K562 (cell line): ENCODE measurements at regions not wholly inside any gene's neighbourhood (a gene's known extent, or its start where the extent isn't known, plus 50 kb on each side); places are given as distances from the start of the nearest gene placed in this dataset.

Source experiments
- ATAC-seq: fragments of 200-7000 bp; cut with Tn5 transposase; 3 replicates; pipeline ENCODE4 v1.9.1; 2020; ENCODE audit warnings: moderate library complexity
- BruUV-seq: library from RNA; stranded (reverse); fragments of 400-500 nt; replicated peaks from 2 replicates; lab custom pipeline; 2021; lab: Mats Ljungman, UMichigan
- CTCF ChIA-PET: fragments of 300-600 bp; formaldehyde crosslinking; extraction: SDS; loops from one replicate; lab custom pipeline; 2021; ENCODE audit warnings: low intra/inter-chr PET ratio; lab: Yijun Ruan, JAX
- POLR2A ChIA-PET: fragments of 300-600, 350-650 bp; sonication (Branson Sonifier 250); formaldehyde crosslinking; extraction: SDS; loops from one replicate; lab custom pipeline; 2021; ENCODE audit warnings: antibody characterized with exemption, inconsistent platforms; lab: Yijun Ruan, JAX
- DNase-seq, 4 experiments: peaks; one replicate each; pipeline versions ENCODE4 v3.0.0 to v3.0.0-alpha.2; 2011 to 2018; ENCODE audit warnings: low spot score in 3 of 4, mixed read lengths in 3 of 4; ENCODE audit errors: extremely low read depth in 1 of 4
- FAIRE-seq: peaks from 2 replicates; lab custom pipeline; 2011; peaks lifted over from hg19 to GRCh38; lab: Jason Lieb, UNC
- H2AFZ ChIP-seq: 2 replicates; pipeline ENCODE4 v1.6.0; 2011; ENCODE audit warnings: low read depth, low read length, control low read depth, inconsistent platforms
- H3K27ac ChIP-seq: fragments of 200-600 bp; 3 replicates; pipeline ENCODE4 v1.8.0; 2011; ENCODE audit warnings: low read depth, mild to moderate bottlenecking, control low read depth, inconsistent platforms, low read length, moderate library complexity, mixed read lengths; ENCODE audit errors: extremely low read depth
- H3K27me3 ChIP-seq, 2 experiments: fragments of 300-600 bp in 1 of 2; 2 replicates in 1 of 2; 3 replicates in 1 of 2; pipeline versions ENCODE4 v1.6.0 to v1.8.0; 2011; ENCODE audit warnings: inconsistent platforms in 2 of 2, low read length in 2 of 2, mild to moderate bottlenecking in 1 of 2, mixed read lengths in 1 of 2, moderate library complexity in 1 of 2; ENCODE audit not compliant: control insufficient read depth in 2 of 2, insufficient read depth in 2 of 2
- H3K36me3 ChIP-seq: fragments of 300-600 bp; 3 replicates; pipeline ENCODE4 v1.8.0; 2011; ENCODE audit warnings: mild to moderate bottlenecking, low read length, inconsistent platforms; ENCODE audit not compliant: control insufficient read depth, insufficient read depth
- H3K4me1 ChIP-seq, 2 experiments: fragments of 200-600 bp in 1 of 2; replicated peaks in 1 of 2; 2 replicates in 1 of 2; 3 replicates in 1 of 2; pipeline versions ENCODE4 v1.5.1 to v1.8.0; 2011; ENCODE audit warnings: inconsistent platforms in 2 of 2, low read length in 2 of 2, mild to moderate bottlenecking in 1 of 2, mixed read lengths in 1 of 2, moderate library complexity in 1 of 2; ENCODE audit not compliant: control insufficient read depth in 2 of 2, insufficient read depth in 2 of 2
- H3K4me2 ChIP-seq: 2 replicates; pipeline ENCODE4 v1.6.1; 2011; ENCODE audit warnings: low read length, control low read depth, inconsistent platforms, mixed read lengths; ENCODE audit not compliant: insufficient read depth
- H3K4me3 ChIP-seq: fragments of 200-600 bp; sonication (generic), shearing (Covaris generic); 2 replicates; pipeline ENCODE4 v1.5.1; 2016; ENCODE audit warnings: control low read depth, inconsistent platforms
- H3K79me2 ChIP-seq: fragments of 200-600 bp; 3 replicates; pipeline ENCODE4 v1.8.0; 2011; ENCODE audit warnings: low read length, inconsistent platforms; ENCODE audit not compliant: control insufficient read depth, insufficient read depth
- H3K9ac ChIP-seq, 2 experiments: 2 replicates each; pipeline versions ENCODE4 v1.6.0 to v1.6.1; 2011; ENCODE audit warnings: low read depth in 2 of 2, low read length in 2 of 2, control low read depth in 1 of 2, inconsistent platforms in 1 of 2, mild to moderate bottlenecking in 1 of 2, mixed read lengths in 1 of 2; ENCODE audit not compliant: insufficient read depth in 1 of 2
- H3K9me1 ChIP-seq: one replicate; pipeline ENCODE4 v1.6.0; 2011; ENCODE audit warnings: inconsistent platforms, mild to moderate bottlenecking, low read length, moderate library complexity; ENCODE audit not compliant: control insufficient read depth, insufficient read depth
- H3K9me3 ChIP-seq: replicated peaks from 2 replicates; pipeline ENCODE4 v1.5.1; 2011; ENCODE audit warnings: low read depth, low read length, inconsistent platforms; ENCODE audit not compliant: control insufficient read depth, insufficient read depth
- H4K20me1 ChIP-seq: replicated peaks from 2 replicates; pipeline ENCODE4 v1.6.1; 2011; ENCODE audit warnings: low read length, inconsistent platforms, mixed read lengths; ENCODE audit not compliant: control insufficient read depth, insufficient read depth
- ARID1B ChIP-seq: fragments of 450-650 bp; IDR thresholded peaks from 2 replicates; pipeline ENCODE4 v1.6.1; 2016; ENCODE audit warnings: antibody characterized with exemption, mild to moderate bottlenecking, inconsistent platforms
- C11orf30 ChIP-seq: fragments of 450-650 bp; IDR thresholded peaks from 2 replicates; pipeline ENCODE4 v1.6.1; 2016; ENCODE audit warnings: low read depth, mild to moderate bottlenecking
- CHD4 ChIP-seq: fragments of 200-600 bp; sonication (generic); IDR thresholded peaks from 3 replicates; pipeline ENCODE4 v1.6.1; 2012; ENCODE audit warnings: low read depth, mild to moderate bottlenecking, mixed read lengths, low read length, inconsistent platforms; ENCODE audit not compliant: insufficient read depth, insufficient replicate concordance, poor library complexity, severe bottlenecking
- CXXC5 ChIP-seq: fragments of 250-450 bp; sonication (Bioruptor Pico); IDR thresholded peaks from 2 replicates; pipeline ENCODE4 v1.8.0; 2022; ENCODE audit warnings: inconsistent platforms, mild to moderate bottlenecking, moderate library complexity
- NFIC ChIP-seq: fragments of 450-650 bp; IDR thresholded peaks from 2 replicates; pipeline ENCODE4 v1.6.1; 2017; ENCODE audit warnings: mild to moderate bottlenecking, inconsistent platforms
- NFXL1 ChIP-seq: fragments of 450-650 bp; formaldehyde crosslinking; IDR thresholded peaks from 2 replicates; pipeline ENCODE4 v1.4.0; 2021; ENCODE audit warnings: mild to moderate bottlenecking
- PML ChIP-seq: IDR thresholded peaks from 2 replicates; pipeline ENCODE4 v1.6.1; 2012; ENCODE audit warnings: low read length, inconsistent platforms
- RFX5 ChIP-seq: IDR thresholded peaks from 2 replicates; pipeline ENCODE4 v1.6.1; 2011; ENCODE audit warnings: low read depth, mild to moderate bottlenecking, improper control_type of control experiment, low read length
- RUNX1 ChIP-seq: sonication (generic); IDR thresholded peaks from 2 replicates; pipeline ENCODE4 v1.6.1; 2016; ENCODE audit warnings: antibody characterized with exemption, low read depth
- SRF ChIP-seq, 2 experiments: fragments of 250-450, 450-650 bp in 1 of 2; sonication (Bioruptor Pico) in 1 of 2; sonication (generic) in 1 of 2; formaldehyde crosslinking; IDR thresholded peaks; 2 replicates each; pipeline versions ENCODE4 v1.5.0 to v1.5.1; 2020 to 2022; ENCODE audit warnings: mild to moderate bottlenecking in 1 of 2, missing genetic modification reagents in 1 of 2
- TFAP4 ChIP-seq: sonication (generic); formaldehyde crosslinking; IDR thresholded peaks from 2 replicates; pipeline ENCODE4 v1.8.0; 2022; ENCODE audit warnings: missing genetic modification reagents, mild to moderate bottlenecking, moderate library complexity, borderline replicate concordance
- TRIM24 ChIP-seq, 2 experiments: fragments of 450-650 bp; IDR thresholded peaks; 2 replicates each; pipeline ENCODE4 v1.6.1; 2016
- TSHZ1 ChIP-seq: fragments of 250-450 bp; sonication (Bioruptor Pico); IDR thresholded peaks from 2 replicates; pipeline ENCODE4 v1.4.0; 2020; ENCODE audit warnings: mild to moderate bottlenecking, moderate library complexity
- ZBED1 ChIP-seq: IDR thresholded peaks from 2 replicates; pipeline ENCODE4 v1.6.1; 2014
- ZBTB34 ChIP-seq: fragments of 250-450 bp; sonication (Bioruptor Pico); IDR thresholded peaks from 2 replicates; pipeline ENCODE4 v1.8.0; 2021; ENCODE audit warnings: mild to moderate bottlenecking, moderate library complexity
- ZC3H4 ChIP-seq: sonication (generic); formaldehyde crosslinking; IDR thresholded peaks from 2 replicates; pipeline ENCODE4 v1.9.0; 2021; ENCODE audit warnings: missing genetic modification reagents, borderline replicate concordance
- ZNF311 ChIP-seq: fragments of 250-450 bp; sonication (Bioruptor Pico); IDR thresholded peaks from 2 replicates; pipeline ENCODE4 v1.4.0; 2020; ENCODE audit warnings: mild to moderate bottlenecking, moderate library complexity
- ZNF75A ChIP-seq: fragments of 450-650 bp; formaldehyde crosslinking; IDR thresholded peaks from 2 replicates; pipeline ENCODE4 v1.4.0; 2020; ENCODE audit warnings: mild to moderate bottlenecking
- ZSCAN29 ChIP-seq: fragments of 450-650 bp; IDR thresholded peaks from 2 replicates; pipeline ENCODE4 v1.6.1; 2017
- WGBS: fragments of 100-300 bp; shearing (Covaris generic); methylation state at CpG from one replicate; pipeline ENCODE4 v1.1.6; 2016; ENCODE audit warnings: low coverage, mixed read lengths; ENCODE audit not compliant: insufficient coverage; ENCODE audit errors: missing lambda C conversion rate; 5-methylcytosine and 5-hydroxymethylcytosine counted together
- in situ Hi-C: fragments of 300-500 bp; cut with MboI; formaldehyde crosslinking; loops from 4 replicates; pipeline ENCODE4 v1.15.0; 2018; ENCODE audit warnings: inconsistent platforms, mixed read lengths
- intact Hi-C: fragments of 100-400 bp; cut with micrococcal nuclease; formaldehyde crosslinking; loops from 2 replicates; pipeline ENCODE4 v1.14.2; 2022
- TF ChIP-seq, protein P1 (sequence below): sonication (generic); IDR thresholded peaks from 2 replicates; pipeline ENCODE4 v1.6.1; 2016

- DNase-seq: no peak
- FAIRE-seq: no peak
- Histone ChIP-seq H3K79me2 (no peaks in the 10 kb centered on the region), H3K9me1 (no peaks in the 10 kb centered on the region), H3K27ac (no peak overlapping the region), H3K4me3 (no peak overlapping the region), H2AFZ (no peak overlapping the region), H3K36me3 (no peaks in the 10 kb centered on the region), H3K4me1 (no peaks in the 10 kb centered on the region), H3K9ac (no peak overlapping the region), H3K27me3 (no peaks in the 10 kb centered on the region), H4K20me1 (no peaks in the 10 kb centered on the region), H3K4me2 (no peak overlapping the region), H3K9me3 (no peaks in the 10 kb centered on the region)
- ChIA-PET CTCF (no interaction called here), POLR2A (no interaction called here)
- BruUV-seq: no TSS peak
- intact Hi-C loops (no loop called here), in situ Hi-C loops (no loop called here)
- 0% methylated on average over 3 of the region's 3 CpGs for WGBS
- TF ChIP-seq ZSCAN29 (no peak), NFXL1 (CRISPR knock-in tag) (no peak), RFX5 (no peak), RUNX1 (no peak), ZNF75A (CRISPR knock-in tag) (no peak), ZBED1 (no peak), PML (no peak), SRF (CRISPR knock-in tag; IDR thresholded peaks at IDR 0.05) (no peak), NFIC (no peak), CHD4 (no peak), ZNF311 (CRISPR knock-in tag) (no peak), C11orf30 (no peak), CXXC5 (CRISPR knock-in tag) (no peak), TSHZ1 (CRISPR knock-in tag) (no peak), ZBTB34 (CRISPR knock-in tag) (no peak), TRIM24 (IDR thresholded peaks at IDR 0.05) (no peak), ZC3H4 (no peak), ARID1B (no peak), TFAP4 (CRISPR knock-in tag) (no peak)
- TF ChIP-seq, protein P1, sequence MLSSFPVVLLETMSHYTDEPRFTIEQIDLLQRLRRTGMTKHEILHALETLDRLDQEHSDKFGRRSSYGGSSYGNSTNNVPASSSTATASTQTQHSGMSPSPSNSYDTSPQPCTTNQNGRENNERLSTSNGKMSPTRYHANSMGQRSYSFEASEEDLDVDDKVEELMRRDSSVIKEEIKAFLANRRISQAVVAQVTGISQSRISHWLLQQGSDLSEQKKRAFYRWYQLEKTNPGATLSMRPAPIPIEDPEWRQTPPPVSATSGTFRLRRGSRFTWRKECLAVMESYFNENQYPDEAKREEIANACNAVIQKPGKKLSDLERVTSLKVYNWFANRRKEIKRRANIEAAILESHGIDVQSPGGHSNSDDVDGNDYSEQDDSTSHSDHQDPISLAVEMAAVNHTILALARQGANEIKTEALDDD: no peak
- ATAC-seq: no peak
Observed at GRCh38 chrX:115503099-115503498, 57.9 kb upstream of the PLS3 start.
